Fibroblast of villous mesenchyme (primary cell): ENCODE measurements at regions not wholly inside any gene's neighbourhood (a gene's known extent, or its start where the extent isn't known, plus 50 kb on each side); places are given as distances from the start of the nearest gene placed in this dataset.
"Not testable (repeated sequence)": the region's sequence is repeated elsewhere in the genome, so short reads cannot be mapped to it uniquely, and the experiment has no call there.

Experiments
- DNase-seq: peaks from one replicate; pipeline ENCODE4 v3.0.0-alpha.2; 2010; ENCODE audit warnings: low read depth
- H3K4me3 ChIP-seq: 2 replicates; pipeline ENCODE4 v1.5.1; 2011; ENCODE audit warnings: low read depth, mild to moderate bottlenecking, low read length
- TF ChIP-seq, protein P1 (sequence below): IDR thresholded peaks from 2 replicates; pipeline ENCODE4 v1.5.1; 2012; ENCODE audit warnings: low read depth, mild to moderate bottlenecking, low read length; ENCODE audit not compliant: insufficient read depth

DNA sequence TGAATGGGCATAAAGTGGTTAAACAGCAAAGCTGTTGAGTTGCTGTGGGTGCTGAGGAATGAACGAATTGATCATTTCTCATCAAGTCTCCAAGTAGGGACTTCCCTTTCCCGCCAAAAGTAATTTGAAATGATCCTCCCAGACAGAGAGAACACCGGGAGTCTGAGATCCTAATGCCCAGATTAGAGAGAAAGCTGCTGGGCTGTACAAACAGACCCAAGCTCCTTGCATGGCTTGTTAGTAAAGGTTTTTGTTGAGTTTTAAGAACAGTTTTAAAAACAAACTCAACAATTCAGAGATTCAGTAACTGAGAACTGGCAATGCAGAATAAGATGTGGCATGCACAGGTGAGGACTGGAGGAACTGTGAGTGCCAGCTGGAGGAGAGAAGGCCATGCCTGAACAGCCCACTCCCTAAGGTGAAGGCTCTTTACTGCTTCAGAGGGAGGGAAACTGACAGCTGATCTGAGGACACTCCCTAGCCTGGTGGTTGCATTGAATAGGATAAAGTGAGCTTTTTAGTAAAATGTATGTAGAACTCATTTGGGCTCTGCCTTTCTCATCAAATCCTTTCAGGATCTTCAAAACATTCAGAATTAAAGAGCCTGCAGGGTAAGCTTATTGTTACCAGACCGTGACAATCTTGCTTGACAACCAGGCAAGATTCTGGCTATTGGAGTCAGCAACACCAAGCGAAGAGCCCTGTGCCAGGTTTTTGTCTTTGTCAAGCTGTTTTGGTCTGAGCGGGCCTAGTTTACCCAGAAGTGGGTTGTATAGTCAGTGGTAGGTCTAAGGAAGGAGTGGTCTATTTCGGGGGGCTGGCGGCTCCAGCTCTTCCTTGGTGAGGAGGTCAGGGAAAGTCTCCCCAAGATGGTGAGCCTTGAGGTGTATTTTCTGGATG, 63.2 kb upstream of the IGFBP5 start:
- no peak overlapping the region for H3K4me3 ChIP-seq
- DNase-seq = no peak
- TF ChIP-seq, protein P1, sequence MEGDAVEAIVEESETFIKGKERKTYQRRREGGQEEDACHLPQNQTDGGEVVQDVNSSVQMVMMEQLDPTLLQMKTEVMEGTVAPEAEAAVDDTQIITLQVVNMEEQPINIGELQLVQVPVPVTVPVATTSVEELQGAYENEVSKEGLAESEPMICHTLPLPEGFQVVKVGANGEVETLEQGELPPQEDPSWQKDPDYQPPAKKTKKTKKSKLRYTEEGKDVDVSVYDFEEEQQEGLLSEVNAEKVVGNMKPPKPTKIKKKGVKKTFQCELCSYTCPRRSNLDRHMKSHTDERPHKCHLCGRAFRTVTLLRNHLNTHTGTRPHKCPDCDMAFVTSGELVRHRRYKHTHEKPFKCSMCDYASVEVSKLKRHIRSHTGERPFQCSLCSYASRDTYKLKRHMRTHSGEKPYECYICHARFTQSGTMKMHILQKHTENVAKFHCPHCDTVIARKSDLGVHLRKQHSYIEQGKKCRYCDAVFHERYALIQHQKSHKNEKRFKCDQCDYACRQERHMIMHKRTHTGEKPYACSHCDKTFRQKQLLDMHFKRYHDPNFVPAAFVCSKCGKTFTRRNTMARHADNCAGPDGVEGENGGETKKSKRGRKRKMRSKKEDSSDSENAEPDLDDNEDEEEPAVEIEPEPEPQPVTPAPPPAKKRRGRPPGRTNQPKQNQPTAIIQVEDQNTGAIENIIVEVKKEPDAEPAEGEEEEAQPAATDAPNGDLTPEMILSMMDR = no peak

DNA sequence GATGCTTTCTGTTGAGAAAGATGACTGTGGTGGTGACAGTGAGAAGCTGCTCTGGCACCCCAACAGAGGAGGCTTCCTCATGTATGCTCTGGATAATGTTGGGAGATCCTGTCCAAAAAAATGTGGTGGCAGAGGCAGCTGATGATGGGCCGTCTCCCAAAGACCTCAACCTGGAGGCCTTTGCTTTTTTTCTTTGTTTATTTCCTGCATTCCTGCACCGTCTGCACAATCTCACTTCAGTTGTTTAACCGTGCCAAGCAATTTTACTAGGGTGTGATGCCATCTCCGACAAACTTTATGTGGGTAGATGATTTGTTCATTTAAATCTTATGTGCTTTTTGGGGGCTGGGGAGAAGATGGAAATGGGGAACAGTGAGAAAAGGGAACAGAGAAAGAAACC, 62.2 kb upstream of the IGFBP5 start:
- TF ChIP-seq, protein P1 = no peak
- no peak overlapping the region for H3K4me3 ChIP-seq
- no peak for DNase-seq

DNA sequence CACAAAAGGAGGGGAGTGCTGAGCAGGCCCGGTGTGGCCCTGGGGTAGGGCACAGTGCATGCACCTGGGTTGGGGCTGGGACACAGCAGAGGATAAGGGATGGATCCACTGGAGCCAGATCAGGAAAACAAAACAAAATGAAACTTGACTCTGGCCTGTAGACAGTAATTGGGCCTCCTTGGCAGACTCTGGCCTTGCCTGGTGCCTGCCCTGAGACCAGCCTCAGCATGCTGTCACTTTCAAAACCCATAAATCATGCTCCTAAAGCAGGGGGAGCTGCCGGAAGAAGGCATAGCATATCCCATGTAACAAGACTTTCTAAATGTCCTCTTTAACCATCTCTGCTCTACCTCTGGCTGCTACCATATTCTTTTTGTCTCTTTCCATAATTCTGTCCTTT, 61.1 kb upstream of the IGFBP5 start:
- TF ChIP-seq, protein P1 = no peak
- no peak for DNase-seq

DNA sequence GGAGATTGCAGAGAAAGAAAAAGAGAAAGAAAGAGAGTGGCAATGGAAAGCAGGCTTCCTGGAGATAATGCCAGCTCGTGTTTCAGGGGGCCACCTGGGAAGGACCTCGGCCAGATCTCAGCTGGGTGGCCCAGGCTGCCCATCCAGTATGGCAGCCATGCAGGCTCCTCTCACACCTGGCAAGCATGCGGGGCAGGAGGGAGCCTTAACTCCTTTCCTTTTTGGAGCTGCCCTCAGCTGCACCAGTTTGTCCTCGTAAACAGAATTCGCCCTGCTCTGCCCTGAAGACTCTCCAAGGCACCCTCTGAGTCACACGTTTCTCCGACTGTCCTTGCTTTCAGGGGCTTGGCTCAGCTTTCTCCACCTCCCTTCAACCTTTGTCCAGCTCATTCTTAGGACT, 59.5 kb upstream of the IGFBP5 start:
- DNase-seq = no peak
- TF ChIP-seq, protein P1 = no peak
- no peak overlapping the region for H3K4me3 ChIP-seq

More for the DNA sequence above, 61.1 kb upstream of the IGFBP5 start:
- H3K4me3 ChIP-seq = no peak overlapping the region

DNA sequence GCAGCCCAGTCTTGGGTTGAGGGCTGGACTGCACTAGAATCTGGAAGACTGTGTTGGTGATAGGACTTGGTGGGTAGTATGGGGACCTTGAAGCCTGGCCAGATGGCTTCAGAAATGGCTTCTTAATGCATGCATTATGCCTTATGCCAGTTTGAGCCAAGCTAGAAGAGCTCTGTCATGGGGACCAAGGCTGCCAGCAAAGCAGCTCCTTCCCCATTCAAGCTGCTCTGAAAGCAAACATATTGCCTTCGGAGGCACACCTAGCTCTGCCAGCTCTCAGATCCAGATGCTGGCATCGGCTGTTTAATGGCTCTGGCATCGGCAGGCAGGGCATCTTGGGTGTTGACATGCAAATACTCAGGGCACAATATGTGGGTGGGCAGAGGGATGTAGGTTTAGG, 59.0 kb upstream of the IGFBP5 start:
- TF ChIP-seq, protein P1 = no peak
- H3K4me3 ChIP-seq = no peak overlapping the region
- DNase-seq = no peak

DNA sequence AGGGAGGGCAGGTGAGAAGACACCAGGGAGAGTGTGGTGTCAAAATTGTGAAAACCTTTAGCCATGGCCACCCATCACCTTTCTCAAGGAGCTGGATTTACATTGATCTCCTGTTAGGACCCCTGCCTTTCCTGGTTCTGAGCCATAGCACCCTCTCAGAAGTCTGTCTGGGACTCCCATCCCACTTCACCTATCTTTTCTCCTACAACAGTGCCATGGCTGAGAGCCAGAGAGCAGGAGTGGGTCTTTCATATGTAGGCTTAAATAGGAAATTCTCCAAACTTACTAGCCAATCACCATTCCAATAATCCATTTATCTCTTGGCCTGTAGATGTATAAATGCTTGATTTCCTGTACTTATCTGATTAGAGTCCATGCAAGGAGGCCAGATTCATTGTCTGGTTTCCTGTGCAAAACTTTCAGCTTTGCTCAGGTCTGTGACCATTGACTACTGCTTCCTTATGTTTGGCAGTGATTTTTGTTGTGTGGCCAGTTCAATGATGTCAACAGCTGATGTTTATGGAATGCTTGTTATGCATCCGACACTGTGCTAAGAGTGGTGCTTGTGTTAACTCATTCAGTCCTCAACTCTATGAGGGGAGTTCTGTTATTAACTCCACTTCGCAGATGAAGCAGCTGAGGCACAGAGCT, 57.6 kb upstream of the IGFBP5 start:
- DNase-seq = no peak
- H3K4me3 ChIP-seq = no peak overlapping the region
- TF ChIP-seq, protein P1 = no peak

DNA sequence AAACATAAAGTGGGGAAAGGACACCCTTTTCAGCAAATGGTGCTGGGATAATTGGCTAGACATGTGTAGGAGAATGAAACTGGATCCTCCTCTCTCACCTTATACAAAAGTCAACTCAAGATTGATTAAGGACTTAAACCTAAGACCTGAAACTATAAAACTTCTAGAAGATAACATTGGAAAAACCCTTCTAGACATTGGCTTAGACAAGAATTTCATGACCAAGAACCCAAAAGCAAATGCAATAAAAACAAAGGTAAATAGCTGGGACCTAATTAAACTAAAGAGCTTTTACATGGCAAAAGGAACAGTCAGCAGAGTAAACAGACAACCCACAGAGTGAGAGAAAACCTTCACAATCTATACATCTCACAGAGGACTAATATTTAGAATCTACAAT, 55.4 kb upstream of the IGFBP5 start:
- H3K4me3 ChIP-seq, DNase-seq: not testable (repeated sequence)

DNA sequence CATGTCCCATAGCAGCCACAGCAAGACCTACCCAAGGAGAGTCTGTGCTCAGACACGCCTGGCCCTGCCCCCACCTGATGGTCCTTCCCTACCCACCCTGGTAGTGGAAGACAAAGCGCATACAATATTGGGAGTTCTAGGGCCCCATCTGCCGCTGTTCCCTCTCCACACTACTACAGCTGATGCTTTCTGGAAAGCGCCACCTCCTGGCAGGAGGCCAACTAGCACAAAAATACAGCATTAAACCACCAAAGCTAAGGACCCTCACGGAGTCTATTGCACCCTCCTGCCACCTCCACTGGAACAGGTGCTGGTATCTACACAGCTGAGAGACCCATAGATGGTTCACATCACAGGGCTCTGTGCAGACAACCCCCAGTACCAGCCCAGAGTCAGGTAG, 50.9 kb upstream of the IGFBP5 start:
- DNase-seq, H3K4me3 ChIP-seq: not testable (repeated sequence)
